Endothelial cell of umbilical vein (primary cell): ENCODE measurements at regions not wholly inside any gene's neighbourhood (a gene's known extent, or its start where the extent isn't known, plus 50 kb on each side); places are given as distances from the start of the nearest gene placed in this dataset.
"Not testable (repeated sequence)": the region's sequence is repeated elsewhere in the genome, so short reads cannot be mapped to it uniquely, and the experiment has no call there.

Source experiments
- BruUV-seq: library from RNA; stranded (reverse); fragments of 400-500 nt; replicated peaks from 2 replicates; lab custom pipeline; 2021; lab: Mats Ljungman, UMichigan
- CTCF ChIA-PET: fragments of 300-600, 350-600 bp; sonication (Branson Sonifier 250); formaldehyde crosslinking; loops from one replicate; lab custom pipeline; 2021; ENCODE audit warnings: antibody characterized with exemption, inconsistent platforms; lab: Charles Lee
- POLR2A ChIA-PET: fragments of 300-600, 350-600 bp; sonication (Branson Sonifier 250); formaldehyde crosslinking; loops from one replicate; lab custom pipeline; 2021; ENCODE audit warnings: antibody characterized with exemption, inconsistent platforms; lab: Charles Lee
- DNase-seq: peaks from one replicate; pipeline ENCODE4 v3.0.0-alpha.2; 2011; ENCODE audit warnings: low read depth, low spot score
- FAIRE-seq: peaks from 2 replicates; lab custom pipeline; 2011; peaks lifted over from hg19 to GRCh38; lab: Jason Lieb, UNC
- H2AFZ ChIP-seq: 2 replicates; pipeline ENCODE4 v1.6.0; 2012; ENCODE audit warnings: low read depth, low read length, control low read depth, inconsistent platforms
- H3K27ac ChIP-seq: 2 replicates; pipeline ENCODE4 v1.5.1; 2011; ENCODE audit warnings: low read depth, mild to moderate bottlenecking, control low read depth, low read length, moderate library complexity; ENCODE audit not compliant: insufficient read depth
- H3K27me3 ChIP-seq, 2 experiments: 2 replicates each; pipeline versions ENCODE4 v1.6.0 to v1.6.1; 2011; ENCODE audit warnings: low read length in 2 of 2, mixed read lengths in 1 of 2; ENCODE audit not compliant: control insufficient read depth in 2 of 2, insufficient read depth in 2 of 2
- H3K36me3 ChIP-seq, 2 experiments: 2 replicates in 1 of 2; 3 replicates in 1 of 2; pipeline ENCODE4 v1.5.1; 2011; ENCODE audit warnings: low read length in 2 of 2, mild to moderate bottlenecking in 1 of 2, moderate library complexity in 1 of 2; ENCODE audit not compliant: control insufficient read depth in 2 of 2, insufficient read depth in 2 of 2; ENCODE audit errors: extremely low read depth in 1 of 2
- H3K4me1 ChIP-seq: 3 replicates; pipeline ENCODE4 v1.5.1; 2011; ENCODE audit warnings: mild to moderate bottlenecking, low read length; ENCODE audit not compliant: control insufficient read depth, insufficient read depth; ENCODE audit errors: extremely low read depth
- H3K4me2 ChIP-seq: 2 replicates; pipeline ENCODE4 v1.6.1; 2011; ENCODE audit warnings: low read length, control low read depth, mixed read lengths; ENCODE audit not compliant: insufficient read depth
- H3K4me3 ChIP-seq, 3 experiments: fragments of 200-600 bp in 1 of 3; sonication (generic), shearing (Covaris generic) in 1 of 3; replicated peaks in 1 of 3; 2 replicates each; pipeline ENCODE4 v1.5.1; 2011 to 2016; ENCODE audit warnings: control low read depth in 3 of 3, low read length in 3 of 3, mild to moderate bottlenecking in 2 of 3, inconsistent platforms in 1 of 3, low read depth in 1 of 3, moderate library complexity in 1 of 3; ENCODE audit not compliant: insufficient read depth in 1 of 3
- H3K79me2 ChIP-seq: 2 replicates; pipeline ENCODE4 v1.6.0; 2012; ENCODE audit warnings: low read length, inconsistent platforms; ENCODE audit not compliant: control insufficient read depth, insufficient read depth
- H3K9ac ChIP-seq: replicated peaks from 2 replicates; pipeline ENCODE3; 2011; ENCODE audit warnings: low read length, control low read depth; ENCODE audit not compliant: insufficient read depth; ENCODE audit errors: extremely low read depth
- H3K9me1 ChIP-seq: replicated peaks from 3 replicates; pipeline ENCODE4 v1.6.0; 2011; ENCODE audit warnings: mild to moderate bottlenecking, low read length; ENCODE audit not compliant: control insufficient read depth, insufficient read depth; ENCODE audit errors: extremely low read depth
- H3K9me3 ChIP-seq: replicated peaks from 2 replicates; pipeline ENCODE4 v1.5.1; 2012; ENCODE audit warnings: low read length, inconsistent platforms; ENCODE audit not compliant: control insufficient read depth, insufficient read depth
- H4K20me1 ChIP-seq: replicated peaks from 2 replicates; pipeline ENCODE3; 2011; ENCODE audit warnings: mild to moderate bottlenecking, low read length; ENCODE audit not compliant: control insufficient read depth, insufficient read depth; ENCODE audit errors: extremely low read depth
- EZH2 ChIP-seq: IDR thresholded peaks from 2 replicates; pipeline ENCODE4 v1.6.1; 2012; ENCODE audit warnings: borderline replicate concordance, low read depth, mild to moderate bottlenecking, moderate library complexity, low read length, inconsistent platforms; ENCODE audit not compliant: severe bottlenecking
- FOS ChIP-seq: IDR thresholded peaks from 2 replicates; pipeline ENCODE4 v1.6.1; 2011; ENCODE audit warnings: mild to moderate bottlenecking, low read length, moderate library complexity, borderline replicate concordance; ENCODE audit not compliant: insufficient read depth
- GATA2 ChIP-seq: IDR thresholded peaks from 2 replicates; pipeline ENCODE4 v1.7.0; 2011; ENCODE audit warnings: low read depth, mild to moderate bottlenecking, moderate library complexity, mixed read lengths, low read length; ENCODE audit not compliant: insufficient read length, insufficient read depth
- JUN ChIP-seq: IDR thresholded peaks from 2 replicates; pipeline ENCODE4 v1.6.1; 2011; ENCODE audit warnings: borderline replicate concordance, low read depth; ENCODE audit not compliant: insufficient read length, insufficient read depth
- MYC ChIP-seq: IDR thresholded peaks from one replicate; pipeline ENCODE4 v1.6.1; 2011; ENCODE audit warnings: mild to moderate bottlenecking, low read depth, low read length
- POLR2A ChIP-seq: IDR thresholded peaks from 2 replicates; pipeline ENCODE4 v1.6.1; 2012; ENCODE audit warnings: low read depth, mild to moderate bottlenecking, control low read depth, low read length
- POLR2AphosphoS5 ChIP-seq: IDR thresholded peaks from 2 replicates; pipeline ENCODE4 v1.6.1; 2012; ENCODE audit warnings: low read depth, mild to moderate bottlenecking, control low read depth, low read length, moderate library complexity; ENCODE audit not compliant: insufficient read depth
- dilution Hi-C: fragments of 300-500 bp; cut with MboI; formaldehyde crosslinking; loops from one replicate; pipeline ENCODE4 v1.15.0; 2019; ENCODE audit warnings: low sequenced_read_pairs; ENCODE audit not compliant: extremely low pct_ligation_motif_present
- intact Hi-C: fragments of 100-400 bp; cut with micrococcal nuclease; formaldehyde crosslinking; loops from one replicate; pipeline ENCODE4 v1.10.0; 2022
- TF ChIP-seq, protein P1 (sequence below), 2 donors: IDR thresholded peaks; 1 replicate in 1 of 2; 2 replicates in 1 of 2; pipeline ENCODE4 v1.5.1; 2011; ENCODE audit warnings: low read length in 2 of 2, mild to moderate bottlenecking in 2 of 2, moderate library complexity in 2 of 2, control low read depth in 1 of 2, inconsistent platforms in 1 of 2, low read depth in 1 of 2; ENCODE audit not compliant: insufficient read depth in 1 of 2; ENCODE audit errors: extremely low read depth in 1 of 2
- TF ChIP-seq, protein P2 (sequence below): IDR thresholded peaks from 2 replicates; pipeline ENCODE4 v1.6.1; 2011; ENCODE audit not compliant: insufficient read depth, insufficient read length

- dilution Hi-C loops, result no loop called here
- H3K4me3 ChIP-seq, result no peak overlapping the region
- no peak overlapping the region for H3K9ac ChIP-seq
- H3K9me3 ChIP-seq, result no peaks in the 10 kb centered on the region
- BruUV-seq, result no TSS peak
- H3K79me2 ChIP-seq, result no peaks in the 10 kb centered on the region
- no peak for TF ChIP-seq EZH2
- TF ChIP-seq GATA2, result no peak
- no peak for TF ChIP-seq JUN
- TF ChIP-seq FOS, result no peak
- TF ChIP-seq POLR2A, result no peak
- TF ChIP-seq MYC, result no peak
- TF ChIP-seq, protein P1, sequence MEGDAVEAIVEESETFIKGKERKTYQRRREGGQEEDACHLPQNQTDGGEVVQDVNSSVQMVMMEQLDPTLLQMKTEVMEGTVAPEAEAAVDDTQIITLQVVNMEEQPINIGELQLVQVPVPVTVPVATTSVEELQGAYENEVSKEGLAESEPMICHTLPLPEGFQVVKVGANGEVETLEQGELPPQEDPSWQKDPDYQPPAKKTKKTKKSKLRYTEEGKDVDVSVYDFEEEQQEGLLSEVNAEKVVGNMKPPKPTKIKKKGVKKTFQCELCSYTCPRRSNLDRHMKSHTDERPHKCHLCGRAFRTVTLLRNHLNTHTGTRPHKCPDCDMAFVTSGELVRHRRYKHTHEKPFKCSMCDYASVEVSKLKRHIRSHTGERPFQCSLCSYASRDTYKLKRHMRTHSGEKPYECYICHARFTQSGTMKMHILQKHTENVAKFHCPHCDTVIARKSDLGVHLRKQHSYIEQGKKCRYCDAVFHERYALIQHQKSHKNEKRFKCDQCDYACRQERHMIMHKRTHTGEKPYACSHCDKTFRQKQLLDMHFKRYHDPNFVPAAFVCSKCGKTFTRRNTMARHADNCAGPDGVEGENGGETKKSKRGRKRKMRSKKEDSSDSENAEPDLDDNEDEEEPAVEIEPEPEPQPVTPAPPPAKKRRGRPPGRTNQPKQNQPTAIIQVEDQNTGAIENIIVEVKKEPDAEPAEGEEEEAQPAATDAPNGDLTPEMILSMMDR (IDR thresholded peaks at IDR 0.05; ENCODE audit: extremely low read depth in 1 of 2, insufficient read depth in 1 of 2, low read depth in 1 of 2, low read length in 2 of 2), result no peak
- TF ChIP-seq, protein P2, sequence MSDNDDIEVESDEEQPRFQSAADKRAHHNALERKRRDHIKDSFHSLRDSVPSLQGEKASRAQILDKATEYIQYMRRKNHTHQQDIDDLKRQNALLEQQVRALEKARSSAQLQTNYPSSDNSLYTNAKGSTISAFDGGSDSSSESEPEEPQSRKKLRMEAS, result no peak
- no peak for TF ChIP-seq POLR2AphosphoS5
- no peaks in the 10 kb centered on the region for H3K36me3 ChIP-seq
- no peak overlapping the region for H3K27ac ChIP-seq
- DNase-seq, result no peak
- intact Hi-C loops, result no loop called here
- H2AFZ ChIP-seq, result no peak overlapping the region
- H3K27me3 ChIP-seq, result no peaks in the 10 kb centered on the region
- no peak for FAIRE-seq
- H3K9me1 ChIP-seq, result no peaks in the 10 kb centered on the region
- no peaks in the 10 kb centered on the region for H3K4me1 ChIP-seq
- CTCF ChIA-PET, result no interaction called here
- no peaks in the 10 kb centered on the region for H4K20me1 ChIP-seq
- no peak overlapping the region for H3K4me2 ChIP-seq
- POLR2A ChIA-PET, result no interaction called here
Measured at GRCh38 chr12:84157170-84157569, 755.4 kb downstream of the SLC6A15 start.

DNA sequence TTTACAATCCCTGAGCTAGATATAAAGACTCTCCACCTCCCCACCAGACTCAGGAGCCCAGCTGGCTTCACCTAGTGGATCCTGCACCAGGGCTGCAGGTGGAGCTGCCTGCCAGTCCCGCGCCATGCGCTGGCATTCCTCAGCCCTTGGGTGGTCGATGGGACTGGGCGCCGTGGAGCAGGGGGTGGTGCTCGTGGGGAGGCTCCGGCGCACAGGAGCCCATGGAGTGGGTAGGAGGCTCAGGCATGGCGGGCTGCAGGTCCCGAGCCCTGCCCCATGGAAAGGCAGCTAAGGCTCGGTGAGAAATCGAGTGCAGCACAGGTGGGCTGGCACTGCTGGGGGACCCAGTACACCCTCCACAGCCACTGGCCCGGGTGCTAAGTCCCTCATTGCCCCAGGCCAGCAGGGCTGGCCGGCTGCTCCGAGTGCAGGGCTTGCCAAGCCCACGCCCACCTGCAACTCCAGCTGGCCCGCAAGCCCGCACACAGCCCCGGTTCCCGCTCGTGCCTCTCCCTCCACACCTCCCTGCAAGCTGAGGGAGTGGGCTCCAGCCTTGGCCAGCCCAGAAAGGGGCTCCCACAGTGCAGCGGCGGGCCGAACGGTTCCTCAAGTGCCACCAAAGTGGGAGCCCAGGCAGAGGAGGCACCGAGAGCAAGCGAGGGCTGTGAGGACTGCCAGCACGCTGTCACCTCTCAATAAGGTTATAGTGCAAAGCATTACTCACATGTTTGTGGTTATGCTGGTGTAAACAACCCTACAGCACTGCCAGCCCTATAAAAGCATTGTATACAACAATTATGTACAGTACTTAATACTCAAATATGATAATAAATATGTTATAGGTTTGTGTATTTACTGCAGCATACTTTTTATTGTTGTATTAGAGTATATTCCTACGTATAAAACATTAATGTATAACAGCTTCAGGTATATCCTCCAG, 757.3 kb downstream of the SLC6A15 start:
- H4K20me1 ChIP-seq, H3K36me3 ChIP-seq, POLR2A ChIA-PET, H3K9me3 ChIP-seq, H3K27ac ChIP-seq, BruUV-seq, H3K4me1 ChIP-seq, H3K9ac ChIP-seq, CTCF ChIA-PET, H3K4me3 ChIP-seq, DNase-seq, FAIRE-seq, H3K27me3 ChIP-seq, H2AFZ ChIP-seq, H3K79me2 ChIP-seq, H3K9me1 ChIP-seq, dilution Hi-C loops, intact Hi-C loops, H3K4me2 ChIP-seq: not testable (repeated sequence)
